Activated CD4-positive, alpha-beta memory T cell treated with anti-CD3 and anti-CD28 coated beads, Interleukin-2, amount 10 ng/mL, durations not matched to agents 7 days and 5 days (primary cell): ENCODE measurements at regions not wholly inside any gene's neighbourhood (a gene's known extent, or its start where the extent isn't known, plus 50 kb on each side); places are given as distances from the start of the nearest gene placed in this dataset.
"Not testable (repeated sequence)": the region's sequence is repeated elsewhere in the genome, so short reads cannot be mapped to it uniquely, and the experiment has no call there.

Experiments used
- CTCF ChIA-PET: fragments of 350-600 bp; sonication (Branson Sonifier 250); formaldehyde crosslinking; loops from one replicate; lab custom pipeline; 2021; ENCODE audit warnings: antibody characterized with exemption, inconsistent platforms; lab: Charles Lee
- POLR2A ChIA-PET: fragments of 350-600 bp; sonication (Branson Sonifier 250); formaldehyde crosslinking; loops from one replicate; lab custom pipeline; 2021; ENCODE audit warnings: antibody characterized with exemption; lab: Charles Lee
- DNase-seq: peaks from one replicate; pipeline ENCODE4 v3.0.0-alpha.2; 2020
- H3K27ac Mint-ChIP-seq: one replicate; pipeline ENCODE4 v1.8.0; 2021; ENCODE audit warnings: mild to moderate bottlenecking, mixed read lengths
- H3K27me3 Mint-ChIP-seq: one replicate; pipeline ENCODE4 v1.8.0; 2021; ENCODE audit warnings: mixed read lengths
- H3K36me3 Mint-ChIP-seq: one replicate; pipeline ENCODE4 v1.8.0; 2021; ENCODE audit warnings: low read depth, mixed read lengths
- H3K4me1 Mint-ChIP-seq: one replicate; pipeline ENCODE4 v1.8.0; 2021; ENCODE audit warnings: mixed read lengths
- H3K4me3 Mint-ChIP-seq: one replicate; pipeline ENCODE4 v1.8.0; 2021; ENCODE audit warnings: mild to moderate bottlenecking, mixed read lengths
- H3K9me3 Mint-ChIP-seq: one replicate; pipeline ENCODE4 v1.8.0; 2021; ENCODE audit warnings: mixed read lengths

GRCh38 chr6:120759570-120759969, 574.7 kb downstream of the TBC1D32 start:
- no peaks in the 10 kb centered on the region for H3K27me3 Mint-ChIP-seq
- no peak for DNase-seq
- no peaks in the 10 kb centered on the region for H3K4me1 Mint-ChIP-seq
- no peaks in the 10 kb centered on the region for H3K9me3 Mint-ChIP-seq
- no peak overlapping the region for H3K4me3 Mint-ChIP-seq
- ChIA-PET POLR2A (no interaction called here), CTCF (no interaction called here)
- no peaks in the 10 kb centered on the region for H3K36me3 Mint-ChIP-seq
- H3K27ac Mint-ChIP-seq = no peak overlapping the region

GRCh38 chr6:120748574-120748973, 585.7 kb downstream of the TBC1D32 start:
- not testable (repeated sequence) for H3K4me1 Mint-ChIP-seq, H3K4me3 Mint-ChIP-seq

GRCh38 chr6:120736740-120737139, 597.5 kb downstream of the TBC1D32 start:
- no peaks in the 10 kb centered on the region for H3K36me3 Mint-ChIP-seq
- CTCF ChIA-PET = no interaction called here
- no peaks in the 10 kb centered on the region for H3K27me3 Mint-ChIP-seq
- no peak for DNase-seq
- POLR2A ChIA-PET = no interaction called here
- peaks cover 5% of the 10 kb centered on the region for H3K9me3 Mint-ChIP-seq
- H3K4me3 Mint-ChIP-seq = no peak overlapping the region
- no peaks in the 10 kb centered on the region for H3K4me1 Mint-ChIP-seq
- no peak overlapping the region for H3K27ac Mint-ChIP-seq

More at GRCh38 chr6:120748574-120748973, 585.7 kb downstream of the TBC1D32 start:
- H3K36me3 Mint-ChIP-seq, H3K27me3 Mint-ChIP-seq, H3K9me3 Mint-ChIP-seq, CTCF ChIA-PET, POLR2A ChIA-PET, DNase-seq, H3K27ac Mint-ChIP-seq: not testable (repeated sequence)

GRCh38 chr6:120735641-120736040, 598.6 kb downstream of the TBC1D32 start:
- H3K27me3 Mint-ChIP-seq = no peaks in the 10 kb centered on the region
- CTCF ChIA-PET = no interaction called here

GRCh38 chr6:120711255-120711654, 623.0 kb downstream of the TBC1D32 start:
- Mint-ChIP-seq H3K27me3 (no peaks in the 10 kb centered on the region), H3K4me3 (no peak overlapping the region), H3K4me1 (no peaks in the 10 kb centered on the region), H3K36me3 (no peaks in the 10 kb centered on the region), H3K9me3 (peaks cover 16% of the 10 kb centered on the region), H3K27ac (no peak overlapping the region)
- no peak for DNase-seq
- ChIA-PET CTCF (no interaction called here), POLR2A (no interaction called here)

More at GRCh38 chr6:120735641-120736040, 598.6 kb downstream of the TBC1D32 start:
- Mint-ChIP-seq H3K36me3 (no peaks in the 10 kb centered on the region), H3K4me3 (no peak overlapping the region), H3K9me3 (peaks cover 5% of the 10 kb centered on the region), H3K27ac (no peak overlapping the region), H3K4me1 (no peaks in the 10 kb centered on the region)
- DNase-seq = no peak
- POLR2A ChIA-PET = no interaction called here

GRCh38 chr6:120700001-120700400, 634.3 kb downstream of the TBC1D32 start:
- POLR2A ChIA-PET = no interaction called here
- no peaks in the 10 kb centered on the region for H3K4me1 Mint-ChIP-seq

GRCh38 chr6:120686492-120686891, 647.8 kb downstream of the TBC1D32 start:
- Mint-ChIP-seq H3K27me3 (no peaks in the 10 kb centered on the region), H3K36me3 (no peaks in the 10 kb centered on the region), H3K4me3 (no peak overlapping the region), H3K27ac (no peak overlapping the region), H3K4me1 (no peaks in the 10 kb centered on the region), H3K9me3 (peaks cover 5% of the 10 kb centered on the region)
- POLR2A ChIA-PET = no interaction called here
- DNase-seq = no peak
- CTCF ChIA-PET = no interaction called here

More at GRCh38 chr6:120700001-120700400, 634.3 kb downstream of the TBC1D32 start:
- no peak overlapping the region for H3K4me3 Mint-ChIP-seq
- no peak overlapping the region for H3K27ac Mint-ChIP-seq
- CTCF ChIA-PET = no interaction called here
- DNase-seq = no peak
- no peaks in the 10 kb centered on the region for H3K9me3 Mint-ChIP-seq
- H3K36me3 Mint-ChIP-seq = no peaks in the 10 kb centered on the region
- no peaks in the 10 kb centered on the region for H3K27me3 Mint-ChIP-seq

- Mint-ChIP-seq H3K36me3 (no peaks in the 10 kb centered on the region), H3K4me3 (no peak overlapping the region), H3K4me1 (no peaks in the 10 kb centered on the region), H3K9me3 (peaks cover 5% of the 10 kb centered on the region), H3K27ac (no peak overlapping the region), H3K27me3 (no peaks in the 10 kb centered on the region)
- DNase-seq = no peak
- ChIA-PET CTCF (no interaction called here), POLR2A (no interaction called here)
These were observed 652.1 kb downstream of the TBC1D32 start for GRCh38 chr6:120682145-120682544.

- H3K27me3 Mint-ChIP-seq = no peaks in the 10 kb centered on the region
- peaks cover 5% of the 10 kb centered on the region for H3K9me3 Mint-ChIP-seq
- no peak overlapping the region for H3K4me3 Mint-ChIP-seq
- CTCF ChIA-PET = no interaction called here
- POLR2A ChIA-PET = no interaction called here
- DNase-seq = no peak
- no peak overlapping the region for H3K27ac Mint-ChIP-seq
- no peaks in the 10 kb centered on the region for H3K36me3 Mint-ChIP-seq
- no peaks in the 10 kb centered on the region for H3K4me1 Mint-ChIP-seq
These were observed 653.1 kb downstream of the TBC1D32 start for GRCh38 chr6:120681204-120681603.

GRCh38 chr6:120675886-120676285, 658.4 kb downstream of the TBC1D32 start:
- H3K27me3 Mint-ChIP-seq = no peaks in the 10 kb centered on the region
- CTCF ChIA-PET = no interaction called here
- no peaks in the 10 kb centered on the region for H3K36me3 Mint-ChIP-seq
- no peaks in the 10 kb centered on the region for H3K9me3 Mint-ChIP-seq
- no peaks in the 10 kb centered on the region for H3K4me1 Mint-ChIP-seq
- POLR2A ChIA-PET = no interaction called here
- DNase-seq = no peak
- H3K4me3 Mint-ChIP-seq = no peak overlapping the region
- H3K27ac Mint-ChIP-seq = no peak overlapping the region

- POLR2A ChIA-PET = no interaction called here
- no peak for DNase-seq
- no peak overlapping the region for H3K4me3 Mint-ChIP-seq
- peaks cover 3% of the 10 kb centered on the region for H3K9me3 Mint-ChIP-seq
- no peaks in the 10 kb centered on the region for H3K36me3 Mint-ChIP-seq
- no peaks in the 10 kb centered on the region for H3K27me3 Mint-ChIP-seq
- no peaks in the 10 kb centered on the region for H3K4me1 Mint-ChIP-seq
- H3K27ac Mint-ChIP-seq = no peak overlapping the region
- CTCF ChIA-PET = no interaction called here
These were observed 662.8 kb downstream of the TBC1D32 start for GRCh38 chr6:120671519-120671918.

- Mint-ChIP-seq H3K27ac (no peak overlapping the region), H3K4me1 (no peaks in the 10 kb centered on the region), H3K27me3 (no peaks in the 10 kb centered on the region), H3K36me3 (no peaks in the 10 kb centered on the region), H3K9me3 (peaks cover 4% of the 10 kb centered on the region), H3K4me3 (no peak overlapping the region)
- DNase-seq = no peak
- CTCF ChIA-PET = no interaction called here
- POLR2A ChIA-PET = no interaction called here
These were observed 681.8 kb downstream of the TBC1D32 start for GRCh38 chr6:120652506-120652905.

- ChIA-PET CTCF (no interaction called here), POLR2A (no interaction called here)
- Mint-ChIP-seq H3K27me3 (no peaks in the 10 kb centered on the region), H3K27ac (no peak overlapping the region), H3K4me1 (no peaks in the 10 kb centered on the region), H3K9me3 (no peaks in the 10 kb centered on the region), H3K36me3 (no peaks in the 10 kb centered on the region), H3K4me3 (no peak overlapping the region)
- DNase-seq = no peak
These were observed 685.6 kb downstream of the TBC1D32 start for GRCh38 chr6:120648713-120649112.

- no peak for DNase-seq
- Mint-ChIP-seq H3K36me3 (no peaks in the 10 kb centered on the region), H3K27me3 (no peaks in the 10 kb centered on the region), H3K4me1 (no peaks in the 10 kb centered on the region), H3K9me3 (no peaks in the 10 kb centered on the region), H3K27ac (no peak overlapping the region), H3K4me3 (no peak overlapping the region)
- CTCF ChIA-PET = no interaction called here
- POLR2A ChIA-PET = no interaction called here
These were observed 688.2 kb downstream of the TBC1D32 start for GRCh38 chr6:120646101-120646500.
